Heart right ventricle (tissue), 16 donors: ENCODE measurements at regions not wholly inside any gene's neighbourhood (a gene's known extent, or its start where the extent isn't known, plus 50 kb on each side); places are given as distances from the start of the nearest gene placed in this dataset.
A peak's percentile ranks its signal among the peaks of the same experiment; 100 is the strongest.

ENCODE experiments used
- ATAC-seq, 8 donors: fragments of 200-7000 bp; cut with Tn5 transposase; one replicate each; pipeline ENCODE4 v1.9.1; 2020; ENCODE audit warnings: mild to moderate bottlenecking in 8 of 8, moderate library complexity in 8 of 8, moderate number of reproducible peaks in 1 of 8
- DNase-seq, 2 donors: peaks; one replicate each; pipeline ENCODE4 v3.0.0-alpha.2; 2020
- H3K27ac ChIP-seq, 10 donors: fragments of 200-600 bp; sonication (generic) in 2 of 10; one replicate each; pipeline versions ENCODE4 v1.5.0 to v1.8.0; 2020 to 2022; ENCODE audit warnings: mild to moderate bottlenecking in 3 of 10
- H3K27me3 ChIP-seq, 7 donors: fragments of 200-600 bp; one replicate each; pipeline ENCODE4 v1.8.0; 2021 to 2022; ENCODE audit warnings: mild to moderate bottlenecking in 2 of 7
- H3K36me3 ChIP-seq, 9 donors: fragments of 200-600 bp; sonication (generic) in 1 of 9; one replicate each; pipeline versions ENCODE4 v1.5.0 to v1.8.0; 2020 to 2022; ENCODE audit warnings: mild to moderate bottlenecking in 2 of 9
- H3K4me1 ChIP-seq, 9 donors: fragments of 200-600 bp; sonication (generic) in 1 of 9; one replicate each; pipeline versions ENCODE4 v1.5.0 to v1.8.0; 2020 to 2022; ENCODE audit warnings: mild to moderate bottlenecking in 4 of 9
- H3K4me3 ChIP-seq, 10 donors: fragments of 200-600 bp; sonication (generic) in 2 of 10; one replicate each; pipeline versions ENCODE4 v1.5.0 to v1.8.0; 2020 to 2022; ENCODE audit warnings: mild to moderate bottlenecking in 7 of 10, moderate library complexity in 2 of 10
- H3K9me3 ChIP-seq, 11 donors: fragments of 200-600 bp in 10 of 11; sonication (generic) in 2 of 11; one replicate each; pipeline versions ENCODE4 v1.5.0 to v1.8.0; 2013 to 2022; ENCODE audit warnings: mild to moderate bottlenecking in 2 of 11, control low read depth in 1 of 11, moderate library complexity in 1 of 11
- CTCF ChIP-seq, 9 donors: fragments of 200-600 bp; sonication (generic) in 2 of 9; IDR thresholded peaks; one replicate each; pipeline versions ENCODE4 v1.5.0 to v1.8.0; 2021 to 2022; ENCODE audit warnings: antibody characterized with exemption in 9 of 9, mild to moderate bottlenecking in 5 of 9, moderate library complexity in 1 of 9
- WGBS, 2 donors: extraction: QIAGEN DNeasy Blood & Tissue Kit; methylation state at CpG; one replicate each; pipeline ENCODE4 v1.1.7; 2013; ENCODE audit warnings: inconsistent platforms in 1 of 2; 5-methylcytosine and 5-hydroxymethylcytosine counted together
- intact Hi-C, 10 donors: fragments of 100-400 bp; cut with DNase I; formaldehyde crosslinking; loops; one replicate each; pipeline versions ENCODE4 v1.11.1 to v1.14.2; 2022
- donor health status: Arrhythmogenic right ventricular cardiomyopathy.
- donor health status: ischemic (EF 13 %, LVEDD 7.1; RV severe dilation, severe dysfunction).
- donor health status: healthy with polysubstance abuse.
- donor health status: DM: no; HTN: yes; CAD: no.
- donor health status: DM: no; HTN: no; CAD: no.
- donor health status: ischemic (EF 25% LVEDD 6.9; RV normal size, moderate dysfunction).
- donor health status: ischemic (EF 25% LVEDD 5.7; RV mildly dilated, moderate dysfunction).
- donor health status: healthy.
- donor health status: DM: yes; HTN: yes; CAD: no.
- donor health status: Ischemic cardiomyopathy.
- donor health status: ischemic (EF 35%, LVEDD 5.7; RV mildly dilated, moderate dysfunction).
- donor health status: nonischemic (EF 11% LVEDD 7.7; RV severe dilation, severe dysfunction).
- donor health status: DM: yes; HTN: yes; CAD: no.
- donor health status: PGD.
- donor health status: ischemic (EF 29% LVEDD 5.4; RV normal size, mild dysfunction).
- donor health status: nonischemic (EF 23%, LVEDD 6.1; RV moderate dilation, normal function).

DNA sequence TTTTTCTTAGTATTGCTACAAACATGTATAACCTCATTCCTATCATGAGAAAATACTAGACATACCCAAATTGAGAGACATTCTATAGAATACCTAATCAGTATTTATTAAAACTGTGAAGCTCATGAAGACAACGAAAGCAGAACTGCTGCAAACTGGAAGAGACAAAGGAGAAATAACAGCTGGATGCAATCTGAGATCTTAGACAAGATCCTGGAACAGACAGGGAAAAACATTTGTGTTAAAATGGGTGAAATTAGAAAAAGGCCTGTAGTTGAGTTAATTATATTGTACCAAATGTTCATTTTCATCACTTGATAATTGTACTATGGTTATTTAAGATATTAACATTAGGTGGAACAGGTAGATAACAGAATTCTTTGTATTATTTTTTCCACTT is 392.0 kb downstream of the PLPP3 start:
- intact Hi-C loops: loop anchor here in 2 of 10 donors (5.0 kb wide), 2 partner anchors 40 to 390 kb away; partner anchors contain the start of gene PLPP3 (in 1 of the 2)
- Histone ChIP-seq H3K27me3 (no peaks in the 10 kb centered on the region), H3K4me3 (no peak overlapping the region), H3K4me1 (peaks cover 0 to 39% (median 19%) of the 10 kb centered on the region in 9 donors), H3K27ac (no peak overlapping the region), H3K9me3 (no peaks in the 10 kb centered on the region), H3K36me3 (no peaks in the 10 kb centered on the region)
- WGBS, 2 donors: 71 to 82% methylated on average over 1 of the region's 1 CpG
- ATAC-seq: no peak
- no peak for TF ChIP-seq CTCF (IDR thresholded peaks at IDR 0.05)
- no peak for DNase-seq

GRCh38 chr1:56185493-56185892 is 393.9 kb downstream of the PLPP3 start:
- Histone ChIP-seq H3K4me1 (peaks cover 0 to 39% (median 16%) of the 10 kb centered on the region in 9 donors), H3K4me3 (no peak overlapping the region), H3K36me3 (no peaks in the 10 kb centered on the region), H3K9me3 (no peaks in the 10 kb centered on the region), H3K27me3 (no peaks in the 10 kb centered on the region), H3K27ac (no peak overlapping the region)
- intact Hi-C loops: loop anchor here in 2 of 10 donors (5.0 kb wide), 2 partner anchors 38 to 392 kb away; partner anchors contain the start of gene PLPP3 (in 1 of the 2)
- WGBS, 2 donors: 96 to 100% methylated on average over 2 of the region's 2 CpGs
- ATAC-seq (no peak), DNase-seq (no peak)
- TF ChIP-seq CTCF (IDR thresholded peaks at IDR 0.05): no peak

GRCh38 chr1:56183151-56183550 is 396.2 kb downstream of the PLPP3 start:
- H3K4me3 ChIP-seq: no peak overlapping the region
- ATAC-seq (no peak), DNase-seq (no peak)
- H3K4me1 ChIP-seq: peaks cover 0 to 26% (median 5%) of the 10 kb centered on the region in 9 donors
- intact Hi-C loops: no loop called here
- no peaks in the 10 kb centered on the region for H3K27me3 ChIP-seq
- no peak for TF ChIP-seq CTCF (IDR thresholded peaks at IDR 0.05)
- WGBS, 2 donors: 76 to 82% methylated on average over 2 of the region's 2 CpGs
- H3K9me3 ChIP-seq: no peaks in the 10 kb centered on the region
- H3K27ac ChIP-seq: no peak overlapping the region
- no peaks in the 10 kb centered on the region for H3K36me3 ChIP-seq

DNA sequence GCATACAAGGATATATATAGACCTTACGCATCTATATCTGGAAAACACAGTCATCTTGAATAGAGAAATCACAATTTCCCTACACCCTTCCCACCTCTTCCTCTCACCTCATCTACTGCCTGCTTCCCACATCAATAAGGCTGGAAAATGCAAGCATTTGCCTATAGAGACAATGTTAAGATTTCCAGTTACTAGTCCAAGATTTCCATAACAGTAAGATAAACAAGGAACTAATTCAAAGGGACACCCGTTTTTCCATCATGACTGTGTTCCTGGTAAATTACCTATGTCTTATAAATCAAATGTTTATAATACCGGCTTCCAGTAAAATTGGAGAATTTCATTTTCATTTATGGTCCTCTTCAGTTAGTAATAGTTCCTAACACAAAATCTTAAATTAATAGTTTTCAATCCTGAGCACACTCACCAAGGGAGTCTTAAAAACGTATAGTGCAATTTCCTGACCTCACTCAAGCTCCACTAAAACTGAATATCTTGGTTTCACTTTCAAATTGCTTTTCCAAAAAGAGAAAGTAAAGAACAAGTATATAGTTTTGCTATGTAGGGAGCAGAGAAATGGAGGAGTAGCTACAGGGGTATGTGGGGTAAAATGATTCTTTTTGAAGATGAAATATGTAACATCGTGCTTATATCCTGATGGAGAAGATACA is 398.7 kb downstream of the PLPP3 start:
- 55 to 67% methylated on average over 5 of the region's 5 CpGs for WGBS, 2 donors
- intact Hi-C loops: no loop called here
- no peak for ATAC-seq
- TF ChIP-seq CTCF (IDR thresholded peaks at IDR 0.05): no peak
- Histone ChIP-seq H3K4me1 (peaks cover 0 to 18% (median 5%) of the 10 kb centered on the region in 9 donors), H3K36me3 (no peaks in the 10 kb centered on the region), H3K27me3 (no peaks in the 10 kb centered on the region), H3K4me3 (peak overlapping the region in 8 of 10 donors; percentile 12 to 39 (median 28)), H3K27ac (peak overlapping the region in 6 of 10 donors; percentile 0 to 51 (median 36)), H3K9me3 (no peaks in the 10 kb centered on the region)
- DNase-seq: no peak
